Endothelial cell of umbilical vein (primary cell): ENCODE measurements at regions not wholly inside any gene's neighbourhood (a gene's known extent, or its start where the extent isn't known, plus 50 kb on each side); places are given as distances from the start of the nearest gene placed in this dataset.

ENCODE experiments used
- CTCF ChIP-seq, 2 donors: IDR thresholded peaks; 1 replicate in 1 of 2; 2 replicates in 1 of 2; pipeline ENCODE4 v1.5.1; 2011; ENCODE audit warnings: low read length in 2 of 2, mild to moderate bottlenecking in 2 of 2, moderate library complexity in 2 of 2, control low read depth in 1 of 2, inconsistent platforms in 1 of 2, low read depth in 1 of 2; ENCODE audit not compliant: insufficient read depth in 1 of 2; ENCODE audit errors: extremely low read depth in 1 of 2
- EZH2 ChIP-seq: IDR thresholded peaks from 2 replicates; pipeline ENCODE4 v1.6.1; 2012; ENCODE audit warnings: borderline replicate concordance, low read depth, mild to moderate bottlenecking, moderate library complexity, low read length, inconsistent platforms; ENCODE audit not compliant: severe bottlenecking
- FOS ChIP-seq: IDR thresholded peaks from 2 replicates; pipeline ENCODE4 v1.6.1; 2011; ENCODE audit warnings: mild to moderate bottlenecking, low read length, moderate library complexity, borderline replicate concordance; ENCODE audit not compliant: insufficient read depth
- JUN ChIP-seq: IDR thresholded peaks from 2 replicates; pipeline ENCODE4 v1.6.1; 2011; ENCODE audit warnings: borderline replicate concordance, low read depth; ENCODE audit not compliant: insufficient read length, insufficient read depth
- MAX ChIP-seq: IDR thresholded peaks from 2 replicates; pipeline ENCODE4 v1.6.1; 2011; ENCODE audit not compliant: insufficient read depth, insufficient read length
- MYC ChIP-seq: IDR thresholded peaks from one replicate; pipeline ENCODE4 v1.6.1; 2011; ENCODE audit warnings: mild to moderate bottlenecking, low read depth, low read length
- POLR2A ChIP-seq: IDR thresholded peaks from 2 replicates; pipeline ENCODE4 v1.6.1; 2012; ENCODE audit warnings: low read depth, mild to moderate bottlenecking, control low read depth, low read length
- POLR2AphosphoS5 ChIP-seq: IDR thresholded peaks from 2 replicates; pipeline ENCODE4 v1.6.1; 2012; ENCODE audit warnings: low read depth, mild to moderate bottlenecking, control low read depth, low read length, moderate library complexity; ENCODE audit not compliant: insufficient read depth

GRCh38 chr2:22185251-22185650, 1061.5 kb downstream of the TDRD15 start:
- TF ChIP-seq CTCF (IDR thresholded peaks at IDR 0.05; ENCODE audit: extremely low read depth in 1 of 2, insufficient read depth in 1 of 2, low read depth in 1 of 2, low read length in 2 of 2), result no peak
- TF ChIP-seq POLR2A, result no peak
- no peak for TF ChIP-seq MYC
- TF ChIP-seq POLR2AphosphoS5, result no peak
- no peak for TF ChIP-seq FOS
- TF ChIP-seq MAX, result no peak
- TF ChIP-seq EZH2, result no peak
- no peak for TF ChIP-seq JUN
